AG09319 (cell line): ENCODE measurements at regions not wholly inside any gene's neighbourhood (a gene's known extent, or its start where the extent isn't known, plus 50 kb on each side); places are given as distances from the start of the nearest gene placed in this dataset.

Source experiments
- DNase-seq: peaks from one replicate; pipeline ENCODE4 v3.0.0-alpha.2; 2010; ENCODE audit warnings: low read depth; ENCODE audit errors: extremely low read depth
- TF ChIP-seq, protein P1 (sequence below): IDR thresholded peaks from 2 replicates; pipeline ENCODE4 v1.5.1; 2011; ENCODE audit warnings: low read depth, mild to moderate bottlenecking, inconsistent platforms, low read length, moderate library complexity

DNA sequence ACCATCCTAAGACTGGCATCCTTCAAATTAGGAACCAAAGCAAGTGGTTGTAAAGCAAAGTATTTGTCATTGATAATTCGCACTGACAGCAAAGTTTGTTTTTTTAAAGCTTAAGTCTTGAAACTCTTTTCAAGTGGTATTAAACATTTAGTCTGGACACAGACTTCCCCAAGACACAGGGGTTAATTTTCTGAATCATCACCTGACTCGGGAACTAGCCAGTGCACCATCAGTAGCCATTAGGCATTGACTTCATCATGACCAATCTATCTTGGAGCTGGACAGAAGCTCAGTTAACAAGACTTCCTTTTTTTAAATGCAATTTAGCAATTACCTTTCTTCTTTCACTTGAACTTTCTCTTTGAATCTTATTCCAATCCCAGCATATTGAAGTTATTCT, 210.6 kb downstream of the ZNF365 start:
- DNase-seq, result no peak
- TF ChIP-seq, protein P1, sequence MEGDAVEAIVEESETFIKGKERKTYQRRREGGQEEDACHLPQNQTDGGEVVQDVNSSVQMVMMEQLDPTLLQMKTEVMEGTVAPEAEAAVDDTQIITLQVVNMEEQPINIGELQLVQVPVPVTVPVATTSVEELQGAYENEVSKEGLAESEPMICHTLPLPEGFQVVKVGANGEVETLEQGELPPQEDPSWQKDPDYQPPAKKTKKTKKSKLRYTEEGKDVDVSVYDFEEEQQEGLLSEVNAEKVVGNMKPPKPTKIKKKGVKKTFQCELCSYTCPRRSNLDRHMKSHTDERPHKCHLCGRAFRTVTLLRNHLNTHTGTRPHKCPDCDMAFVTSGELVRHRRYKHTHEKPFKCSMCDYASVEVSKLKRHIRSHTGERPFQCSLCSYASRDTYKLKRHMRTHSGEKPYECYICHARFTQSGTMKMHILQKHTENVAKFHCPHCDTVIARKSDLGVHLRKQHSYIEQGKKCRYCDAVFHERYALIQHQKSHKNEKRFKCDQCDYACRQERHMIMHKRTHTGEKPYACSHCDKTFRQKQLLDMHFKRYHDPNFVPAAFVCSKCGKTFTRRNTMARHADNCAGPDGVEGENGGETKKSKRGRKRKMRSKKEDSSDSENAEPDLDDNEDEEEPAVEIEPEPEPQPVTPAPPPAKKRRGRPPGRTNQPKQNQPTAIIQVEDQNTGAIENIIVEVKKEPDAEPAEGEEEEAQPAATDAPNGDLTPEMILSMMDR, result no peak

GRCh38 chr10:62585211-62585775, 211.1 kb downstream of the ZNF365 start:
- TF ChIP-seq, protein P1, result no peak
- DNase-seq, result no peak

DNA sequence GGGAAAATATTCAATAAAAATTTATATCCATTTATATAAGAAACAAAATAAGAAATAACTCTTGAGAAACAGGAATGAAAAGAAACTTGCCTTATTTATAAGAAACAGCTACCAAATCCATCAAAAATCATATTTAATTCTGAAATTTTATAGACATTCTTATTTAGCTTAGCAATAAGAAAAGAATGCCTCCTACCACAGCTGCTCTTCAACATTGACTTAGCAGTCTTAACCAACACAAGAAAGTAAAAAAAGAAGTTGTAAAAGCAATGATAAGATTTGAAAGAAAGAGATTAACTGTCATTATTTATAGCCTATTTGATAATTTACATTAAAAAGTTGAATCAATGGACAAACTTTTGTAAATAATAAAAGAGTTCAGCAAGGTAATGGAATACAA, 212.8 kb downstream of the ZNF365 start:
- TF ChIP-seq, protein P1, result no peak
- DNase-seq, result no peak

DNA sequence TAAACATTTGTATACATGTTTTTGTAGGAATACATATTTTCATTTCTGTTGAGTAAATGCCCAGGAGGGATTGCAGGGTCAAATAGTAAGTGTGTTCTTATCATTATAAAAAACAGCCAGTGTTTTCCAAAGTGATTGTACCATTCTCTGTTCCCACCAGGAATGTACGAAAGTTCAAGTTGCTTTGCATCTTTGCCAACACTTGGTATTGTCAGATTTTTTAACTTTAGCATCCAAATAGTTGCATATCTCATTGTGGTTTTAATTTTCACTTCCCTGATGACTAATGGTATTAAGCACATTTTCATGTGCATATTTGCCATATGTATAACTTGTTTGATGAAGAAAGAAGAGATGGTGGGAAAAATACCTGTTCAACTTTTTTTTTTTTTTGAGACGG, 213.9 kb downstream of the ZNF365 start:
- TF ChIP-seq, protein P1, result no peak
- DNase-seq, result no peak

GRCh38 chr10:62589689-62590088, 214.8 kb upstream of the ADO start:
- TF ChIP-seq, protein P1, result no peak
- no peak for DNase-seq

DNA sequence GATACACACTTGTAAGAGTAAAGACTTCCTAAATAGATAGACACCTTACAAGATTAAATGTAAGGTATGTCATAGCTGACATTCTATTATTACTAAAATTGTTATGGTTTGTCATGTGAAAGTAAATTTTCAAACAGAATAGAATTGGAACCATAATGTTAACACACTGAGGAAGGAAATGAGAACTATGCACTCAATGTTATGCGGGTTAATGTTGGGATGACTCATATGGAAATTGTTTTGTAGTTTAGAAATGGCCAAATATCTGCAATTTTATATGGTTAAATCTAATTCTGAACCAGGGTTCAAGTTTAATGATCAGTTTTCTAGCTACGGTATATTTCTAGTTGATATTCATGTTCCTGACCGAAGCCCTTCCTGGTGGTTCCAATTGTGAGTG, 214.2 kb upstream of the ADO start:
- no peak for DNase-seq
- TF ChIP-seq, protein P1, result no peak

DNA sequence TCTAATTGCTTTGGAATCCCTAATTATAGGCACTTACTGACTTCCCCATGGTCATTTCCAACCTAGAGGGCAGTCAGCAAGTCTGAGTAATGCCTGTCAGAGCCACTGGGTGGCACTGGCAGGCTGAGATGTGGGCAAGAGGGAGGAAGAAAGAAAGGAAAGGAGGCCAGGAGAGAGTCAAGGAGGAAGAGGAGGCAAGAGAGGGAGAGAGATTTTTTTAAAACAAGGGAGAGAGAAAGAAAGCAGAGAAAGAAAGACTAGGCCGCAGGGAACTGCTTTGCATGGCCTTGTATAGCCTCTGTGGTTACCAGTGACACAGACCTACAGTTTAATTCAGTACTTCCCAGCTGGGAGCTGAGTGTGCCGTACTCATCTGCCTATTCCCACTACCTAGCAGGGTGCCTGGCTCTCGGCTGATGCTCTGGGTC, 210.4 kb upstream of the ADO start:
- DNase-seq, result no peak

More for the DNA sequence above, 210.4 kb upstream of the ADO start:
- TF ChIP-seq, protein P1, result peak; percentile 96
